HepG2 (cell line): ENCODE measurements at regions not wholly inside any gene's neighbourhood (a gene's known extent, or its start where the extent isn't known, plus 50 kb on each side); places are given as distances from the start of the nearest gene placed in this dataset.

Experiments used
- AHR ChIP-seq: IDR thresholded peaks from 2 replicates; pipeline ENCODE4 v1.6.1; 2018; ENCODE audit warnings: missing genetic modification reagents, missing compliant biosample characterization
- HDAC2 ChIP-seq: sonication (generic); formaldehyde crosslinking; IDR thresholded peaks from 2 replicates; pipeline ENCODE4 v1.4.0; 2020; ENCODE audit warnings: missing genetic modification reagents
- KDM6A ChIP-seq: IDR thresholded peaks from 2 replicates; pipeline ENCODE4 v1.6.1; 2016; ENCODE audit warnings: low read depth
- SAP130 ChIP-seq: IDR thresholded peaks from 2 replicates; pipeline ENCODE4 v1.6.1; 2016; ENCODE audit warnings: low read depth
- SCMH1 ChIP-seq: sonication (generic); formaldehyde crosslinking; IDR thresholded peaks from 2 replicates; pipeline ENCODE4 v1.9.0; 2021; ENCODE audit warnings: missing genetic modification reagents, mild to moderate bottlenecking, borderline replicate concordance
- SOX5 ChIP-seq: IDR thresholded peaks from 2 replicates; pipeline ENCODE4 v1.6.1; 2016; ENCODE audit warnings: borderline replicate concordance
- ZNF337 ChIP-seq: sonication (generic); formaldehyde crosslinking; IDR thresholded peaks from 2 replicates; pipeline ENCODE4 v1.5.1; 2020; ENCODE audit warnings: missing genetic modification reagents, low read depth, mild to moderate bottlenecking, borderline replicate concordance
- ZNF549 ChIP-seq: sonication (generic); formaldehyde crosslinking; IDR thresholded peaks from 2 replicates; pipeline ENCODE4 v1.5.0; 2020; ENCODE audit warnings: missing genetic modification reagents
- ZNF552 ChIP-seq: sonication (generic); formaldehyde crosslinking; IDR thresholded peaks from 2 replicates; pipeline ENCODE4 v1.9.0; 2022; ENCODE audit warnings: missing genetic modification reagents, mild to moderate bottlenecking, borderline replicate concordance
- ZNF780A ChIP-seq: sonication (generic); formaldehyde crosslinking; IDR thresholded peaks from 2 replicates; pipeline ENCODE4 v1.8.0; 2022; ENCODE audit warnings: mild to moderate bottlenecking, missing genetic modification reagents, moderate library complexity
- ZNF788 ChIP-seq: sonication (generic); formaldehyde crosslinking; IDR thresholded peaks from 2 replicates; pipeline ENCODE4 v1.5.0; 2020; ENCODE audit warnings: mild to moderate bottlenecking, missing genetic modification reagents, borderline replicate concordance
- TF ChIP-seq, protein P1 (sequence below): sonication (generic); formaldehyde crosslinking; IDR thresholded peaks from 2 replicates; pipeline ENCODE4 v1.5.1; 2020; ENCODE audit warnings: mild to moderate bottlenecking, moderate library complexity, missing genetic modification reagents
- TF ChIP-seq, protein P2 (sequence below), 2 experiments: fragments of 450-650 bp in 1 of 2; sonication (generic) in 1 of 2; formaldehyde crosslinking in 1 of 2; IDR thresholded peaks; 2 replicates each; pipeline versions ENCODE4 v1.6.1 to v1.8.0; 2016 to 2022; ENCODE audit warnings: antibody characterized with exemption in 1 of 2, mild to moderate bottlenecking in 1 of 2, missing genetic modification reagents in 1 of 2
- TF ChIP-seq, protein P3 (sequence below): sonication (generic); formaldehyde crosslinking; IDR thresholded peaks from 2 replicates; pipeline ENCODE4 v1.4.0; 2020; ENCODE audit warnings: missing genetic modification reagents, mild to moderate bottlenecking, borderline replicate concordance

DNA sequence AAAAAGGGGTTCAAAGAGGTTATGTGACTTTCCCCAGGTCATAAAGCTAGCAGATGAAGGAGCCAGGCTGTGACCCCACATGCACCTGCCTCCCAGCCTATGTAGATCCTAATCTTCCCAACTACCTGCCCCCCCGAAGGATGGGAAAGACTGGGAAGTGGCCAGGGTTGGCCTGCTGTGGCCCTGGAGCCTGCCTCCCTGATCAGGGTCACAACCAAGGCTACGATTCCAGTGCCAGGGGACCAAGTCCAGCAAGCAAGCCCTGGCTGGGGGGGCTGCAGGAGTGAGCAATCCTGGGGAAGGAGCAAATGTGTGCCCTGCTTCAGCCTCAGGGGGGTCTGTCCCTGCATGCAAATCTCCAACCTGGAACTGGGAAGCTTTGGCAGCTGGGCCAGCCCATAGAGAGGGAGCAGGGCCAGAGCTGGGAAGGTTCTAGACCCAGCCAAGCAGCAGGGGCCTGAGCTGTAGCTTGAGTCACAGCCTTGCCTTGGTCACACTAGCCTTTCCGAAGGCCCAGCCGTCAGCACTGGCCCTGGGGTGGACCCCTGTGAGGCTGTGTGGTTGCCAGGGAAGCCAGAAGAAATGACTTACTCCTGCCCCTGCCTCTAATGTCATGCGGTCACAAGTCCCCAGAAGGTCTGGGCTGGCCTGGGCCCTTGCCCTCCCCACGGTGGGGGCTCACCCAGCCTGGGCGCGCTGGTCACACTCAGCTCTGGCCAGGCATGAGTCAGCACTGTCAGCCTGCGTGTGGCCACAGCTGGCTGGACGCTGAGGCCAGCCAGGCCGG, 96.4 kb upstream of the ZMIZ1 start (continued):
- TF ChIP-seq, protein P1, sequence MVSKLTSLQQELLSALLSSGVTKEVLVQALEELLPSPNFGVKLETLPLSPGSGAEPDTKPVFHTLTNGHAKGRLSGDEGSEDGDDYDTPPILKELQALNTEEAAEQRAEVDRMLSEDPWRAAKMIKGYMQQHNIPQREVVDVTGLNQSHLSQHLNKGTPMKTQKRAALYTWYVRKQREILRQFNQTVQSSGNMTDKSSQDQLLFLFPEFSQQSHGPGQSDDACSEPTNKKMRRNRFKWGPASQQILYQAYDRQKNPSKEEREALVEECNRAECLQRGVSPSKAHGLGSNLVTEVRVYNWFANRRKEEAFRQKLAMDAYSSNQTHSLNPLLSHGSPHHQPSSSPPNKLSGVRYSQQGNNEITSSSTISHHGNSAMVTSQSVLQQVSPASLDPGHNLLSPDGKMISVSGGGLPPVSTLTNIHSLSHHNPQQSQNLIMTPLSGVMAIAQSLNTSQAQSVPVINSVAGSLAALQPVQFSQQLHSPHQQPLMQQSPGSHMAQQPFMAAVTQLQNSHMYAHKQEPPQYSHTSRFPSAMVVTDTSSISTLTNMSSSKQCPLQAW (CRISPR knock-in tag) = peak; percentile 78; the same call in 1 of the 2 replicates
- TF ChIP-seq SOX5 (CRISPR knock-in tag) = peak; percentile 62; the same call in 1 of the 2 replicates
- TF ChIP-seq, protein P2, sequence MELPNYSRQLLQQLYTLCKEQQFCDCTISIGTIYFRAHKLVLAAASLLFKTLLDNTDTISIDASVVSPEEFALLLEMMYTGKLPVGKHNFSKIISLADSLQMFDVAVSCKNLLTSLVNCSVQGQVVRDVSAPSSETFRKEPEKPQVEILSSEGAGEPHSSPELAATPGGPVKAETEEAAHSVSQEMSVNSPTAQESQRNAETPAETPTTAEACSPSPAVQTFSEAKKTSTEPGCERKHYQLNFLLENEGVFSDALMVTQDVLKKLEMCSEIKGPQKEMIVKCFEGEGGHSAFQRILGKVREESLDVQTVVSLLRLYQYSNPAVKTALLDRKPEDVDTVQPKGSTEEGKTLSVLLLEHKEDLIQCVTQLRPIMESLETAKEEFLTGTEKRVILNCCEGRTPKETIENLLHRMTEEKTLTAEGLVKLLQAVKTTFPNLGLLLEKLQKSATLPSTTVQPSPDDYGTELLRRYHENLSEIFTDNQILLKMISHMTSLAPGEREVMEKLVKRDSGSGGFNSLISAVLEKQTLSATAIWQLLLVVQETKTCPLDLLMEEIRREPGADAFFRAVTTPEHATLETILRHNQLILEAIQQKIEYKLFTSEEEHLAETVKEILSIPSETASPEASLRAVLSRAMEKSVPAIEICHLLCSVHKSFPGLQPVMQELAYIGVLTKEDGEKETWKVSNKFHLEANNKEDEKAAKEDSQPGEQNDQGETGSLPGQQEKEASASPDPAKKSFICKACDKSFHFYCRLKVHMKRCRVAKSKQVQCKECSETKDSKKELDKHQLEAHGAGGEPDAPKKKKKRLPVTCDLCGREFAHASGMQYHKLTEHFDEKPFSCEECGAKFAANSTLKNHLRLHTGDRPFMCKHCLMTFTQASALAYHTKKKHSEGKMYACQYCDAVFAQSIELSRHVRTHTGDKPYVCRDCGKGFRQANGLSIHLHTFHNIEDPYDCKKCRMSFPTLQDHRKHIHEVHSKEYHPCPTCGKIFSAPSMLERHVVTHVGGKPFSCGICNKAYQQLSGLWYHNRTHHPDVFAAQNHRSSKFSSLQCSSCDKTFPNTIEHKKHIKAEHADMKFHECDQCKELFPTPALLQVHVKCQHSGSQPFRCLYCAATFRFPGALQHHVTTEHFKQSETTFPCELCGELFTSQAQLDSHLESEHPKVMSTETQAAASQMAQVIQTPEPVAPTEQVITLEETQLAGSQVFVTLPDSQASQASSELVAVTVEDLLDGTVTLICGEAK (IDR thresholded peaks at IDR 0.05) = no peak
- TF ChIP-seq, protein P2 (CRISPR knock-in tag; IDR thresholded peaks at IDR 0.05) = peak; percentile 68; the same call in 1 of the 2 replicates
- peak; percentile 41; the same call in 1 of the 2 replicates for TF ChIP-seq ZNF788
- no peak for TF ChIP-seq SCMH1 (CRISPR knock-in tag)
- TF ChIP-seq ZNF549 (CRISPR knock-in tag) = no peak
- no peak for TF ChIP-seq ZNF552 (CRISPR knock-in tag)
- peak; percentile 17; the same call in 1 of the 2 replicates for TF ChIP-seq AHR (CRISPR knock-in tag)
- TF ChIP-seq, protein P3, sequence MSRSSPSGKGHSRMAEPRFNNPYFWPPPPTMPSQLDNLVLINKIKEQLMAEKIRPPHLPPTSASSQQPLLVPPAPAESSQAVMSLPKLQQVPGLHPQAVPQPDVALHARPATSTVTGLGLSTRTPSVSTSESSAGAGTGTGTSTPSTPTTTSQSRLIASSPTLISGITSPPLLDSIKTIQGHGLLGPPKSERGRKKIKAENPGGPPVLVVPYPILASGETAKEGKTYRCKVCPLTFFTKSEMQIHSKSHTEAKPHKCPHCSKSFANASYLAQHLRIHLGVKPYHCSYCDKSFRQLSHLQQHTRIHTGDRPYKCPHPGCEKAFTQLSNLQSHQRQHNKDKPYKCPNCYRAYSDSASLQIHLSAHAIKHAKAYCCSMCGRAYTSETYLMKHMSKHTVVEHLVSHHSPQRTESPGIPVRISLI (CRISPR knock-in tag) = no peak
- peak; percentile 62 for TF ChIP-seq HDAC2 (CRISPR knock-in tag)
- no peak for TF ChIP-seq ZNF337 (CRISPR knock-in tag)
- TF ChIP-seq SAP130 (CRISPR knock-in tag) = peak; percentile 93
- TF ChIP-seq ZNF780A = no peak
- peak; percentile 52 for TF ChIP-seq KDM6A (CRISPR knock-in tag)
